Neuronal stem cell (in vitro differentiated cells): ENCODE measurements at regions not wholly inside any gene's neighbourhood (a gene's known extent, or its start where the extent isn't known, plus 50 kb on each side); places are given as distances from the start of the nearest gene placed in this dataset.

Source experiments
- DNase-seq: peaks from one replicate; pipeline ENCODE4 v3.0.0-alpha.2; 2013; ENCODE audit warnings: low spot score
- H2AFZ ChIP-seq: one replicate; pipeline ENCODE4 v1.6.1; 2013; ENCODE audit warnings: mild to moderate bottlenecking, low read length, inconsistent platforms
- H2AK5ac ChIP-seq: 2 replicates; pipeline ENCODE4 v1.6.1; 2013; ENCODE audit warnings: low read depth, mild to moderate bottlenecking, inconsistent platforms, low read length, moderate library complexity, mixed read lengths
- H2BK120ac ChIP-seq: 2 replicates; pipeline ENCODE4 v1.6.1; 2013; ENCODE audit warnings: low read depth, mild to moderate bottlenecking, inconsistent platforms, low read length, moderate library complexity, mixed read lengths
- H2BK12ac ChIP-seq: one replicate; pipeline ENCODE4 v1.6.1; 2013; ENCODE audit warnings: low read length, inconsistent platforms
- H2BK15ac ChIP-seq: 2 replicates; pipeline ENCODE4 v1.6.1; 2013; ENCODE audit warnings: mild to moderate bottlenecking, low read length, inconsistent platforms, mixed read lengths
- H2BK5ac ChIP-seq: one replicate; pipeline ENCODE4 v1.6.1; 2013; ENCODE audit warnings: inconsistent platforms, mild to moderate bottlenecking, low read length, moderate library complexity
- H3K14ac ChIP-seq: one replicate; pipeline ENCODE4 v1.6.1; 2013; ENCODE audit warnings: low read length, inconsistent platforms
- H3K18ac ChIP-seq: 2 replicates; pipeline ENCODE4 v1.6.1; 2013; ENCODE audit warnings: low read length, inconsistent platforms
- H3K23ac ChIP-seq: 2 replicates; pipeline ENCODE4 v1.6.1; 2013; ENCODE audit warnings: low read depth, mild to moderate bottlenecking, mixed read lengths, low read length, inconsistent platforms; ENCODE audit not compliant: poor library complexity
- H3K27ac ChIP-seq: replicated peaks from 3 replicates; pipeline ENCODE4 v1.5.1; 2013; ENCODE audit warnings: low read length, inconsistent platforms
- H3K27me3 ChIP-seq, 3 experiments: 2 replicates each; pipeline ENCODE4 v1.6.1; 2013; ENCODE audit warnings: low read length in 3 of 3, mild to moderate bottlenecking in 2 of 3, inconsistent platforms in 1 of 3, low read depth in 1 of 3, mixed read lengths in 1 of 3, moderate library complexity in 1 of 3; ENCODE audit not compliant: control insufficient read depth in 3 of 3, insufficient read depth in 3 of 3
- H3K36me3 ChIP-seq, 2 donors: replicated peaks in 1 of 2; 2 replicates each; pipeline ENCODE4 v1.6.1; 2013; ENCODE audit warnings: low read length in 2 of 2; ENCODE audit not compliant: control insufficient read depth in 2 of 2, insufficient read depth in 2 of 2
- H3K4ac ChIP-seq: 2 replicates; pipeline ENCODE4 v1.6.1; 2013; ENCODE audit warnings: inconsistent platforms, mild to moderate bottlenecking, low read length, moderate library complexity
- H3K4me1 ChIP-seq, 2 donors: 1 replicate in 1 of 2; 2 replicates in 1 of 2; pipeline ENCODE4 v1.6.1; 2013; ENCODE audit warnings: low read length in 2 of 2, low read depth in 1 of 2; ENCODE audit not compliant: control insufficient read depth in 2 of 2, insufficient read depth in 1 of 2
- H3K4me2 ChIP-seq: one replicate; pipeline ENCODE4 v1.6.1; 2013; ENCODE audit warnings: mild to moderate bottlenecking, low read length, inconsistent platforms; ENCODE audit not compliant: insufficient read depth, poor library complexity, severe bottlenecking
- H3K4me3 ChIP-seq, 2 donors: 2 replicates each; pipeline ENCODE4 v1.5.1; 2013; ENCODE audit warnings: low read length in 2 of 2, mild to moderate bottlenecking in 2 of 2, inconsistent platforms in 1 of 2, moderate library complexity in 1 of 2
- H3K79me1 ChIP-seq: one replicate; pipeline ENCODE4 v1.6.1; 2013; ENCODE audit warnings: low read depth, mild to moderate bottlenecking, inconsistent platforms, low read length, moderate library complexity
- H3K9ac ChIP-seq: one replicate; pipeline ENCODE4 v1.6.1; 2013; ENCODE audit warnings: mild to moderate bottlenecking, low read depth, low read length, inconsistent platforms; ENCODE audit not compliant: poor library complexity
- H3K9me3 ChIP-seq, 2 donors: replicated peaks in 1 of 2; 2 replicates each; pipeline versions ENCODE3 to v1.6.1; 2013; ENCODE audit warnings: low read length in 2 of 2, mild to moderate bottlenecking in 2 of 2, inconsistent platforms in 1 of 2, low read depth in 1 of 2, mixed read lengths in 1 of 2, moderate library complexity in 1 of 2; ENCODE audit not compliant: control insufficient read depth in 2 of 2, insufficient read depth in 1 of 2
- H4K8ac ChIP-seq: one replicate; pipeline ENCODE4 v1.6.1; 2013; ENCODE audit warnings: low read depth, mild to moderate bottlenecking, inconsistent platforms, low read length, moderate library complexity
- H4K91ac ChIP-seq: one replicate; pipeline ENCODE4 v1.6.1; 2013; ENCODE audit warnings: low read length, low read depth, mild to moderate bottlenecking, inconsistent platforms; ENCODE audit not compliant: poor library complexity
- WGBS, 2 donors: extraction: QIAGEN DNeasy Blood & Tissue Kit; methylation state at CpG; one replicate each; pipeline ENCODE4 v1.1.7; 2013; ENCODE audit warnings: missing lambda C conversion rate in 2 of 2, mixed read lengths in 1 of 2; ENCODE audit not compliant: insufficient read length in 2 of 2, insufficient replicate concordance in 1 of 2; ENCODE audit errors: extremely low coverage in 2 of 2; 5-methylcytosine and 5-hydroxymethylcytosine counted together

GRCh38 chr5:107219993-107220392, 450.7 kb downstream of the EFNA5 start:
- no peak overlapping the region for H3K27ac ChIP-seq
- no peak overlapping the region for H2BK15ac ChIP-seq
- H3K14ac ChIP-seq, result no peak overlapping the region
- no peak overlapping the region for H3K4me2 ChIP-seq
- H3K18ac ChIP-seq, result no peak overlapping the region
- H2BK5ac ChIP-seq, result no peak overlapping the region
- H3K23ac ChIP-seq, result no peak overlapping the region
- H2AK5ac ChIP-seq, result no peak overlapping the region
- H2AFZ ChIP-seq, result no peak overlapping the region
- no peaks in the 10 kb centered on the region for H3K36me3 ChIP-seq
- no peak overlapping the region for H2BK12ac ChIP-seq
- H2BK120ac ChIP-seq, result no peak overlapping the region
- H3K79me1 ChIP-seq, result no peaks in the 10 kb centered on the region
- H3K9ac ChIP-seq, result no peak overlapping the region
- no CpG with 5 or more reads among the region's 1 CpG for WGBS, 2 donors
- no peak for DNase-seq
- no peaks in the 10 kb centered on the region for H3K4me1 ChIP-seq
- H3K27me3 ChIP-seq, result no peaks in the 10 kb centered on the region
- no peak overlapping the region for H4K91ac ChIP-seq
- H3K9me3 ChIP-seq, result no peaks in the 10 kb centered on the region
- H3K4ac ChIP-seq, result no peak overlapping the region
- no peak overlapping the region for H3K4me3 ChIP-seq
- H4K8ac ChIP-seq, result no peak overlapping the region

- Histone ChIP-seq H2BK5ac (no peak overlapping the region), H3K4me2 (no peak overlapping the region), H3K27ac (no peak overlapping the region), H4K91ac (no peak overlapping the region), H3K4me1 (no peaks in the 10 kb centered on the region), H2BK15ac (no peak overlapping the region), H3K4ac (no peak overlapping the region), H2BK12ac (no peak overlapping the region), H3K9me3 (no peaks in the 10 kb centered on the region), H3K14ac (no peak overlapping the region), H4K8ac (no peak overlapping the region), H3K9ac (no peak overlapping the region), H3K23ac (no peak overlapping the region), H3K27me3 (no peaks in the 10 kb centered on the region), H3K36me3 (no peaks in the 10 kb centered on the region), H3K18ac (no peak overlapping the region), H3K4me3 (no peak overlapping the region), H2AK5ac (no peak overlapping the region), H3K79me1 (no peaks in the 10 kb centered on the region), H2BK120ac (no peak overlapping the region), H2AFZ (no peak overlapping the region)
- no peak for DNase-seq
- WGBS, 2 donors, result no CpG with 5 or more reads among the region's 1 CpG
Observed at GRCh38 chr5:107218457-107219193, 452.1 kb downstream of the EFNA5 start.

- Histone ChIP-seq H3K9me3 (no peaks in the 10 kb centered on the region), H2BK15ac (no peak overlapping the region), H3K27ac (no peak overlapping the region), H3K27me3 (no peaks in the 10 kb centered on the region), H3K4ac (no peak overlapping the region), H2AK5ac (no peak overlapping the region), H3K4me3 (no peak overlapping the region), H2AFZ (no peak overlapping the region), H3K4me1 (no peaks in the 10 kb centered on the region), H2BK5ac (no peak overlapping the region), H3K14ac (no peak overlapping the region), H2BK120ac (no peak overlapping the region), H4K91ac (no peak overlapping the region), H3K79me1 (no peaks in the 10 kb centered on the region), H3K4me2 (no peak overlapping the region), H2BK12ac (no peak overlapping the region), H4K8ac (no peak overlapping the region), H3K18ac (no peak overlapping the region), H3K9ac (no peak overlapping the region), H3K36me3 (no peaks in the 10 kb centered on the region), H3K23ac (no peak overlapping the region)
- no CpG with 5 or more reads among the region's 3 CpGs for WGBS, 2 donors
- no peak for DNase-seq
Observed at GRCh38 chr5:107217721-107218130, 453.0 kb downstream of the EFNA5 start.

GRCh38 chr5:107216587-107216986, 454.1 kb downstream of the EFNA5 start:
- H3K23ac ChIP-seq, result no peak overlapping the region
- no peak overlapping the region for H3K4ac ChIP-seq
- no peak overlapping the region for H4K8ac ChIP-seq
- no peaks in the 10 kb centered on the region for H3K4me1 ChIP-seq
- no peaks in the 10 kb centered on the region for H3K79me1 ChIP-seq
- no peak overlapping the region for H3K4me3 ChIP-seq
- no peak overlapping the region for H2BK12ac ChIP-seq
- no CpG with 5 or more reads among the region's 5 CpGs for WGBS, 2 donors
- no peak overlapping the region for H2BK5ac ChIP-seq
- H3K9me3 ChIP-seq, result no peaks in the 10 kb centered on the region
- no peak for DNase-seq
- no peak overlapping the region for H3K18ac ChIP-seq
- H3K27ac ChIP-seq, result no peak overlapping the region
- no peak overlapping the region for H2AFZ ChIP-seq
- no peak overlapping the region for H2BK15ac ChIP-seq
- H2BK120ac ChIP-seq, result no peak overlapping the region
- H3K27me3 ChIP-seq, result no peaks in the 10 kb centered on the region
- no peaks in the 10 kb centered on the region for H3K36me3 ChIP-seq
- no peak overlapping the region for H4K91ac ChIP-seq
- no peak overlapping the region for H3K9ac ChIP-seq
- no peak overlapping the region for H3K4me2 ChIP-seq
- no peak overlapping the region for H2AK5ac ChIP-seq
- no peak overlapping the region for H3K14ac ChIP-seq
